Ramos (cell line): ENCODE measurements at regions not wholly inside any gene's neighbourhood (a gene's known extent, or its start where the extent isn't known, plus 50 kb on each side); places are given as distances from the start of the nearest gene placed in this dataset.
"Not testable (repeated sequence)": the region's sequence is repeated elsewhere in the genome, so short reads cannot be mapped to it uniquely, and the experiment has no call there.

ENCODE experiments used
- in situ Hi-C: fragments of 300-500 bp; cut with MboI; formaldehyde crosslinking; loops from one replicate; pipeline ENCODE4 v1.14.3; 2022; ENCODE audit warnings: low sequenced_read_pairs; ENCODE audit not compliant: unreplicated experiment

GRCh38 chr13:111626371-111627305 lies 306.2 kb downstream of the TEX29 start:
- in situ Hi-C loops, result no loop called here

GRCh38 chr13:111627596-111627995 lies 307.2 kb downstream of the TEX29 start:
- in situ Hi-C loops, result no loop called here

GRCh38 chr13:111629016-111629415 lies 308.6 kb downstream of the TEX29 start:
- in situ Hi-C loops, result no loop called here

- in situ Hi-C loops, result no loop called here
Measured at GRCh38 chr13:111629457-111629856, 309.0 kb downstream of the TEX29 start.

GRCh38 chr13:111629926-111630325 lies 309.5 kb downstream of the TEX29 start:
- in situ Hi-C loops, result no loop called here

GRCh38 chr13:111630406-111630805 lies 310.0 kb downstream of the TEX29 start:
- in situ Hi-C loops, result no loop called here

GRCh38 chr13:111631271-111631670 lies 310.8 kb downstream of the TEX29 start:
- in situ Hi-C loops, result not testable (repeated sequence)

- in situ Hi-C loops, result no loop called here
Measured at GRCh38 chr13:111632906-111633305, 312.5 kb downstream of the TEX29 start.

GRCh38 chr13:111633401-111633800 lies 313.0 kb downstream of the TEX29 start:
- in situ Hi-C loops, result no loop called here

GRCh38 chr13:111634410-111634809 lies 314.0 kb downstream of the TEX29 start:
- in situ Hi-C loops, result no loop called here

- in situ Hi-C loops, result no loop called here
Measured at GRCh38 chr13:111636271-111636670, 315.8 kb downstream of the TEX29 start.

- in situ Hi-C loops, result no loop called here
Measured at GRCh38 chr13:111636804-111637203, 316.4 kb downstream of the TEX29 start.

GRCh38 chr13:111637365-111637764 lies 316.9 kb downstream of the TEX29 start:
- in situ Hi-C loops, result no loop called here

GRCh38 chr13:111638233-111638632 lies 317.8 kb downstream of the TEX29 start:
- in situ Hi-C loops, result no loop called here

GRCh38 chr13:111639196-111639705 lies 318.8 kb downstream of the TEX29 start:
- in situ Hi-C loops, result no loop called here

GRCh38 chr13:111640006-111640405 lies 319.6 kb downstream of the TEX29 start:
- in situ Hi-C loops, result no loop called here

GRCh38 chr13:111640476-111640875 lies 320.0 kb downstream of the TEX29 start:
- in situ Hi-C loops, result no loop called here

- in situ Hi-C loops, result no loop called here
Measured at GRCh38 chr13:111642156-111642767, 321.8 kb downstream of the TEX29 start.

- in situ Hi-C loops, result no loop called here
Measured at GRCh38 chr13:111644750-111645149, 324.3 kb downstream of the TEX29 start.

- in situ Hi-C loops, result no loop called here
Measured at GRCh38 chr13:111645198-111645597, 324.8 kb downstream of the TEX29 start.
